A673 (cell line): ENCODE measurements at regions not wholly inside any gene's neighbourhood (a gene's known extent, or its start where the extent isn't known, plus 50 kb on each side); places are given as distances from the start of the nearest gene placed in this dataset.

Experiments
- BruUV-seq: library from RNA; stranded (reverse); fragments of 400-500 nt; replicated peaks from 2 replicates; lab custom pipeline; 2021; lab: Mats Ljungman, UMichigan
- CTCF ChIA-PET: fragments of 300-600 bp; sonication (Branson Sonifier 250); formaldehyde crosslinking; loops from one replicate; lab custom pipeline; 2022; ENCODE audit warnings: antibody characterized with exemption; lab: Charles Lee
- POLR2A ChIA-PET: fragments of 300-600 bp; sonication (Branson Sonifier 250); formaldehyde crosslinking; loops from one replicate; lab custom pipeline; 2022; ENCODE audit warnings: antibody characterized with exemption; ENCODE audit not compliant: low non-redundant PET; lab: Charles Lee
- DNase-seq: peaks from one replicate; pipeline ENCODE4 v3.0.0-alpha.2; 2015; ENCODE audit warnings: low spot score
- H3K27ac ChIP-seq: fragments of 200-600 bp; sonication (generic); 2 replicates; pipeline ENCODE4 v1.5.1; 2016; ENCODE audit warnings: mixed run types, low read depth, mild to moderate bottlenecking, mixed read lengths, antibody characterized with exemption, low read length; ENCODE audit not compliant: poor library complexity, severe bottlenecking
- H3K27me3 ChIP-seq: fragments of 200-600 bp; sonication (generic); replicated peaks from 2 replicates; pipeline ENCODE4 v1.6.1; 2017; ENCODE audit warnings: mixed run types, low read depth, mild to moderate bottlenecking, mixed read lengths, antibody characterized with exemption, low read length; ENCODE audit not compliant: insufficient read depth, poor library complexity
- H3K36me3 ChIP-seq: fragments of 200-600 bp; sonication (generic); 2 replicates; pipeline ENCODE4 v1.6.1; 2016; ENCODE audit warnings: mixed run types, mild to moderate bottlenecking, mixed read lengths, antibody characterized with exemption, low read length; ENCODE audit not compliant: insufficient read depth, poor library complexity, severe bottlenecking
- H3K4me1 ChIP-seq: fragments of 200-600 bp; sonication (generic); 2 replicates; pipeline ENCODE4 v1.6.1; 2017; ENCODE audit warnings: mixed run types, mild to moderate bottlenecking, mixed read lengths, antibody characterized with exemption, low read length; ENCODE audit not compliant: insufficient read depth, poor library complexity, severe bottlenecking
- H3K4me3 ChIP-seq: fragments of 200-600 bp; sonication (generic); 2 replicates; pipeline ENCODE4 v1.5.1; 2016; ENCODE audit warnings: low read depth, mixed run types, mild to moderate bottlenecking, mixed read lengths, low read length; ENCODE audit not compliant: poor library complexity, severe bottlenecking
- H3K9me3 ChIP-seq: fragments of 200-600 bp; sonication (generic); 2 replicates; pipeline ENCODE4 v1.6.1; 2016; ENCODE audit warnings: mixed run types, low read depth, mild to moderate bottlenecking, mixed read lengths, antibody characterized with exemption, low read length; ENCODE audit not compliant: poor library complexity, severe bottlenecking
- EZH2 ChIP-seq: fragments of 200-600 bp; sonication (generic); IDR thresholded peaks from 2 replicates; pipeline ENCODE4 v1.6.1; 2017; ENCODE audit warnings: borderline replicate concordance, low read depth, mild to moderate bottlenecking, mixed read lengths, antibody characterized with exemption, low read length; ENCODE audit not compliant: poor library complexity, severe bottlenecking
- intact Hi-C: fragments of 100-400 bp; cut with micrococcal nuclease; formaldehyde crosslinking; loops from one replicate; pipeline ENCODE4 v1.10.0; 2022; ENCODE audit not compliant: unreplicated experiment
- TF ChIP-seq, protein P1 (sequence below): fragments of 300-800, 200-600 bp; sonication (generic); conservative IDR thresholded peaks from 2 replicates; pipeline ENCODE4 v1.5.1; 2017; ENCODE audit warnings: low read depth, mild to moderate bottlenecking, antibody characterized with exemption, low read length, moderate library complexity, mixed read lengths

DNA sequence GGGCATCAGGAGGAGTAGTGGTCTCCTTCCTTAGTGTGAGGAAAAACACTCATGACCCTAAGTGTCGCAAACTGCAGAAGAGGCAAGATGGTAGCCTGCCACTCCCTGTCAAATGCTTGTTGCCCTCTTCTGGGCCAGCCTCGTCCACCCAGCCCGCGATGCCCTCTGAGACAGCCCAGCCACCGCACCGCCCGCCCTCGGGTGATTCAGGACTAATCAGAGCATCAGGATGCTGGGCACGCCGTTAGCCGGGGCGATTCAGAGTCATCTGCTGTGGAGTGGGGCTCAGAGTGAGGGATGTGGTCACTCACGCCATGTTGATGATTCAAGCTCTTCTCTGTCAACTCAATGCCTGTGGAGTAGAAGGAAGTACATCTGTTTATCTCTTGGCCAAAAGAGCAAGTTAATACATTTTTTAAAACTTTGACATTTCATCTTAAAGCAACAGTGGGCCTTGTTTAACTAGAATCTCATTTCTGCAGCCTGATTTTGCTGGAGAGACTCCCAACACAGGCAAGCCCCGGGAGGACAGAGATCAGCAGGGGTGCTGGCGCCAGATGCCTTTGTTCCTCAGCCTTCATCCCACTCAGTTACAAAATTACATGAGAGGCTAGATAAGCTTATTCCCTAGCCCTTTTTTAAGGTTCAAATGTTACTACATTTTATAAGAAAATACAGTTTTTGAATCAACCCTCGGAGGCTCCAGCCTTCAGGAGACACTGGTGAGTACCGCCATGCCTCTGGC is 79.0 kb downstream of the TMEM18 start:
- BruUV-seq: no TSS peak
- no peak for DNase-seq
- no peaks in the 10 kb centered on the region for H3K27me3 ChIP-seq
- no peaks in the 10 kb centered on the region for H3K4me1 ChIP-seq
- CTCF ChIA-PET: no interaction called here
- H3K4me3 ChIP-seq: no peak overlapping the region
- TF ChIP-seq, protein P1, sequence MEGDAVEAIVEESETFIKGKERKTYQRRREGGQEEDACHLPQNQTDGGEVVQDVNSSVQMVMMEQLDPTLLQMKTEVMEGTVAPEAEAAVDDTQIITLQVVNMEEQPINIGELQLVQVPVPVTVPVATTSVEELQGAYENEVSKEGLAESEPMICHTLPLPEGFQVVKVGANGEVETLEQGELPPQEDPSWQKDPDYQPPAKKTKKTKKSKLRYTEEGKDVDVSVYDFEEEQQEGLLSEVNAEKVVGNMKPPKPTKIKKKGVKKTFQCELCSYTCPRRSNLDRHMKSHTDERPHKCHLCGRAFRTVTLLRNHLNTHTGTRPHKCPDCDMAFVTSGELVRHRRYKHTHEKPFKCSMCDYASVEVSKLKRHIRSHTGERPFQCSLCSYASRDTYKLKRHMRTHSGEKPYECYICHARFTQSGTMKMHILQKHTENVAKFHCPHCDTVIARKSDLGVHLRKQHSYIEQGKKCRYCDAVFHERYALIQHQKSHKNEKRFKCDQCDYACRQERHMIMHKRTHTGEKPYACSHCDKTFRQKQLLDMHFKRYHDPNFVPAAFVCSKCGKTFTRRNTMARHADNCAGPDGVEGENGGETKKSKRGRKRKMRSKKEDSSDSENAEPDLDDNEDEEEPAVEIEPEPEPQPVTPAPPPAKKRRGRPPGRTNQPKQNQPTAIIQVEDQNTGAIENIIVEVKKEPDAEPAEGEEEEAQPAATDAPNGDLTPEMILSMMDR: no peak
- POLR2A ChIA-PET: no interaction called here
- no peaks in the 10 kb centered on the region for H3K36me3 ChIP-seq
- intact Hi-C loops: no loop called here
- no peak overlapping the region for H3K27ac ChIP-seq
- no peaks in the 10 kb centered on the region for H3K9me3 ChIP-seq

DNA sequence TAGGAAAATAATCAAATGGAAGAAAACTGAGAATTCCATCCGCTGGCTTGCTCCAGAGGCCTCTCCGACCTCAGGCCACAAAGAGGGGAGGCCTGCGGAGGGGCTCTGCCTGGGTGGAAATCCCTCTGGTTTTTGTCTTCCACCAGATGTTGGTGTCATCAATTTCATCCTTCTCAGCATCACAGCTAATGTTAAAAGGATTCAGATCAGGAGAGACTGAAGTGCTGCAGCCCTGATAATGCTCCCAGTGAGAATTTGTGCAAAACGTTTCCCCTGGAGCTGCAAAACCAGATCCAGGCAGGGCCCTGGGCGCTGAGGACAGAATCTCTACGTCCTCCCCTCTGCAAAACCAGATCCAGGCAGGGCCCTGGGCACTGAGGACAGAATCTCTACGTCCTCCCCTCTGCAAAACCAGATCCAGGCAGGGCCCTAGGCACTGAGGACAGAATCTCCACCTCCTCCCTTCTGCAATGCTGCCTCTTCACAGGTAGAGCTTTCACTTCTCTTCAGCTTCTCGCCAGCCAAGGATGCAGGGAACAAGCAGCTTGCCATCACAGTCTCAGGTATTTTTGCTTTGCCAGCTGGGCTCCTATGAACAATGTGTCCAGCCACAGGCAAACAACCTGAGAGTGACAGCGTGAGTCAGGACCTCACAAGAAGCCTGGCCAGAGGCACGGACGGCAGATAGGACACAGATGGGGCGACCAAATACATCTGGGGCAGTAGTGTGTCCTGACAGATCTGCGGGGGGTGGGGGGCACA is 81.2 kb downstream of the TMEM18 start:
- POLR2A ChIA-PET: no interaction called here
- H3K4me1 ChIP-seq: no peaks in the 10 kb centered on the region
- TF ChIP-seq, protein P1: no peak
- no peak for TF ChIP-seq EZH2
- intact Hi-C loops: no loop called here
- BruUV-seq: no TSS peak
- H3K27me3 ChIP-seq: no peaks in the 10 kb centered on the region
- DNase-seq: no peak
- no peaks in the 10 kb centered on the region for H3K9me3 ChIP-seq
- H3K27ac ChIP-seq: no peak overlapping the region
- no peak overlapping the region for H3K4me3 ChIP-seq
- no peaks in the 10 kb centered on the region for H3K36me3 ChIP-seq
- CTCF ChIA-PET: no interaction called here

DNA sequence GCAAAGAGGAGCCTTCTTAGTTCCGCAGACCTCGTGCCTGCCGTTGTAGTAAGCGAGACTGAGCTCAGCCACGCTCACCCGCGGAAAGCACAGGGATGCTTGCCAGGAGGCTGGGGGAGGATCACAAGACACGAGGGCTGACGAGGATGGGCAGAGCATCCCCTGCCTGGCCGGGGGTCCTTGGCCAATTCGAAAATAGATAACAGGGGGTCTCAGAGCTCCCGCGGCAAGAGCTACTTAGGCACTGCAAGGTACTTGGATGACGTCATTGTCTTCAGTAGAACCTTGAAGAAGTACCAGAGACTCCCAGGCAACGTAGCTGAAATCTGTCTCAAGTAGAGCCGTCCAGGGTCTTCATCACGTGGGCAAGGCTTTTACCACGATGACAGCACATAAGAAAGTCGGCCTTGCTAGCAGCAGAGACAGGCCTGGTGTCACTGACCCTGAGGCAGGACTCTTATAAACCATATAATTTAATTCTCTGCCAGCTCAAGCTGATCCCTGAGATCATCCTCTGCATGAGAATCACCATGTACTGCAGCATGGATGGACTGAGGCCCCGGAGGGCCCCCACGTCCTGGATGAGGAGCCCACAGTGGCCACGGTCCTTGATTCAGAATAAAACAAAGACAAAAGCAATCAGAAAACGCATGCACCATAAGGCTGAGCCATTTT is 81.9 kb downstream of the TMEM18 start:
- no peak overlapping the region for H3K4me3 ChIP-seq
- POLR2A ChIA-PET: no interaction called here
- DNase-seq: no peak
- CTCF ChIA-PET: no interaction called here
- TF ChIP-seq, protein P1: no peak
- no peak for TF ChIP-seq EZH2
- no peaks in the 10 kb centered on the region for H3K4me1 ChIP-seq
- H3K27ac ChIP-seq: no peak overlapping the region
- BruUV-seq: no TSS peak
- H3K9me3 ChIP-seq: no peaks in the 10 kb centered on the region
- no peaks in the 10 kb centered on the region for H3K36me3 ChIP-seq
- intact Hi-C loops: no loop called here
- H3K27me3 ChIP-seq: no peaks in the 10 kb centered on the region
